SK-N-SH (cell line): ENCODE measurements at regions not wholly inside any gene's neighbourhood (a gene's known extent, or its start where the extent isn't known, plus 50 kb on each side); places are given as distances from the start of the nearest gene placed in this dataset.

Experiments used
- CTCF ChIA-PET: fragments of 300-600, 350-600 bp; formaldehyde crosslinking; extraction: SDS; loops from one replicate; lab custom pipeline; 2021; lab: Yijun Ruan, JAX
- POLR2A ChIA-PET: fragments of 350-600 bp; sonication (Branson Sonifier 250); formaldehyde crosslinking; extraction: SDS; loops from one replicate; lab custom pipeline; 2020; ENCODE audit warnings: antibody characterized with exemption, inconsistent platforms; lab: Yijun Ruan, JAX
- DNase-seq: peaks from one replicate; pipeline ENCODE4 v3.0.0; 2012
- H2AFZ ChIP-seq: fragments of 200-600 bp; sonication (generic); 2 replicates; pipeline ENCODE4 v1.8.1; 2016; ENCODE audit warnings: antibody characterized with exemption, mild to moderate bottlenecking, low read depth
- H3F3A ChIP-seq: fragments of 200-600 bp; sonication (generic); replicated peaks from 2 replicates; pipeline ENCODE3; 2016; ENCODE audit warnings: antibody characterized with exemption, mild to moderate bottlenecking; ENCODE audit not compliant: insufficient read depth
- H3K27ac ChIP-seq, 2 experiments: fragments of 200-500 bp in 1 of 2; fragments of 200-600 bp in 1 of 2; sonication (Bioruptor generic) in 1 of 2; sonication (generic), shearing (Covaris generic) in 1 of 2; 2 replicates each; pipeline versions ENCODE4 v1.5.1 to v1.6.1; 2014 to 2016; ENCODE audit warnings: low read depth in 2 of 2, inconsistent platforms in 1 of 2, low read length in 1 of 2, mild to moderate bottlenecking in 1 of 2, mixed read lengths in 1 of 2
- H3K27me3 ChIP-seq: fragments of 200-600 bp; sonication (generic), shearing (Covaris generic); 2 replicates; pipeline ENCODE4 v1.6.1; 2016; ENCODE audit warnings: mixed run types; ENCODE audit not compliant: insufficient read depth
- H3K36me3 ChIP-seq, 2 experiments: fragments of 200-500 bp in 1 of 2; fragments of 200-600 bp in 1 of 2; sonication (Bioruptor generic) in 1 of 2; sonication (generic) in 1 of 2; replicated peaks in 1 of 2; 2 replicates each; pipeline versions ENCODE3 to v1.5.1; 2014 to 2016; ENCODE audit warnings: low read length in 1 of 2, mild to moderate bottlenecking in 1 of 2; ENCODE audit not compliant: insufficient read depth in 2 of 2, control insufficient read depth in 1 of 2
- H3K4me1 ChIP-seq, 2 experiments: fragments of 200-500 bp in 1 of 2; fragments of 200-600 bp in 1 of 2; sonication (Bioruptor generic) in 1 of 2; sonication (generic), shearing (Covaris generic) in 1 of 2; 2 replicates each; pipeline versions ENCODE4 v1.5.1 to v1.6.1; 2014 to 2016; ENCODE audit warnings: low read depth in 1 of 2, low read length in 1 of 2, mixed run types in 1 of 2; ENCODE audit not compliant: insufficient read depth in 2 of 2, control insufficient read depth in 1 of 2
- H3K4me2 ChIP-seq: fragments of 200-600 bp; sonication (generic), shearing (Covaris generic); 2 replicates; pipeline ENCODE4 v1.6.1; 2017; ENCODE audit warnings: mixed run types
- H3K4me3 ChIP-seq, 2 experiments: fragments of 200-500 bp in 1 of 2; fragments of 200-600 bp in 1 of 2; sonication (Bioruptor generic) in 1 of 2; sonication (generic), shearing (Covaris generic) in 1 of 2; 2 replicates each; pipeline versions ENCODE4 v1.5.1 to v1.8.1; 2014 to 2016; ENCODE audit warnings: low read depth in 2 of 2, inconsistent platforms in 1 of 2, low read length in 1 of 2, mild to moderate bottlenecking in 1 of 2, mixed read lengths in 1 of 2, moderate library complexity in 1 of 2
- H3K79me2 ChIP-seq: fragments of 200-600 bp; sonication (generic); 2 replicates; pipeline ENCODE4 v1.8.1; 2017; ENCODE audit warnings: mild to moderate bottlenecking; ENCODE audit not compliant: insufficient read depth
- H3K9ac ChIP-seq: fragments of 200-600 bp; sonication (generic); 2 replicates; pipeline ENCODE4 v1.6.1; 2017; ENCODE audit warnings: mixed run types
- H3K9me2 ChIP-seq: fragments of 200-600 bp; sonication (generic); 2 replicates; pipeline ENCODE4 v1.6.1; 2017; ENCODE audit warnings: mixed run types
- H3K9me3 ChIP-seq: fragments of 200-600 bp; sonication (generic); 2 replicates; pipeline ENCODE4 v1.6.1; 2017; ENCODE audit warnings: mixed run types, mild to moderate bottlenecking, moderate library complexity
- H4K20me1 ChIP-seq: fragments of 200-600 bp; sonication (generic); 2 replicates; pipeline ENCODE4 v1.6.1; 2017; ENCODE audit warnings: mild to moderate bottlenecking, mixed run types; ENCODE audit not compliant: insufficient read depth
- FOXM1 ChIP-seq: IDR thresholded peaks from 2 replicates; pipeline ENCODE4 v1.4.0; 2012; ENCODE audit warnings: low read depth, mild to moderate bottlenecking
- GABPA ChIP-seq: IDR thresholded peaks from 2 replicates; pipeline ENCODE4 v1.4.0; 2012; ENCODE audit warnings: low read depth, mild to moderate bottlenecking
- GATA2 ChIP-seq: sonication (generic); formaldehyde crosslinking; IDR thresholded peaks from 2 replicates; pipeline ENCODE4 v1.5.0; 2020; ENCODE audit warnings: mild to moderate bottlenecking, missing genetic modification reagents
- JUND ChIP-seq: IDR thresholded peaks from 2 replicates; pipeline ENCODE4 v1.4.0; 2012
- MXI1 ChIP-seq: IDR thresholded peaks from 2 replicates; pipeline ENCODE4 v1.6.1; 2012; ENCODE audit warnings: mild to moderate bottlenecking, low read depth, low read length, improper control_type of control experiment
- NFIC ChIP-seq: IDR thresholded peaks from 2 replicates; pipeline ENCODE4 v1.4.0; 2012; ENCODE audit warnings: borderline replicate concordance
- NRF1 ChIP-seq: IDR thresholded peaks from 2 replicates; pipeline ENCODE4 v1.6.1; 2012; ENCODE audit warnings: low read depth, mild to moderate bottlenecking, low read length
- RCOR1 ChIP-seq: fragments of 150-350 bp; IDR thresholded peaks from 2 replicates; pipeline ENCODE4 v1.6.1; 2017; ENCODE audit warnings: antibody characterized with exemption, low read length
- SIN3A ChIP-seq: IDR thresholded peaks from 2 replicates; pipeline ENCODE4 v1.6.1; 2012; ENCODE audit warnings: low read depth, mild to moderate bottlenecking, low read length, moderate library complexity, borderline replicate concordance
- SMC3 ChIP-seq: IDR thresholded peaks from 2 replicates; pipeline ENCODE4 v1.6.1; 2012; ENCODE audit warnings: low read depth, low read length, improper control_type of control experiment
- TAF1 ChIP-seq: IDR thresholded peaks from 2 replicates; pipeline ENCODE4 v1.6.1; 2012; ENCODE audit warnings: low read depth, mild to moderate bottlenecking, low read length, moderate library complexity, borderline replicate concordance
- TCF12 ChIP-seq: IDR thresholded peaks from 2 replicates; pipeline ENCODE4 v1.4.0; 2012
- TEAD4 ChIP-seq: IDR thresholded peaks from 2 replicates; pipeline ENCODE4 v1.4.0; 2012; ENCODE audit warnings: mild to moderate bottlenecking, borderline replicate concordance; ENCODE audit not compliant: insufficient read depth
- YY1 ChIP-seq: IDR thresholded peaks from 2 replicates; pipeline ENCODE4 v1.4.0; 2012; ENCODE audit warnings: low read depth, mild to moderate bottlenecking
- whole genome bisulfite sequencing: methylation state at CpG from one replicate; pipeline ENCODE4 v1.1.6; 2017; ENCODE audit warnings: low lambda C conversion rate; 5-methylcytosine and 5-hydroxymethylcytosine counted together
- TF ChIP-seq, protein P1 (sequence below): fragments of 150-350 bp; IDR thresholded peaks from 2 replicates; pipeline ENCODE4 v1.6.1; 2017; ENCODE audit warnings: antibody characterized with exemption, low read length, low read depth, borderline replicate concordance
- TF ChIP-seq, protein P2 (sequence below): IDR thresholded peaks from 2 replicates; pipeline ENCODE4 v1.4.0; 2012; ENCODE audit warnings: low read depth, borderline replicate concordance
- TF ChIP-seq, protein P3 (sequence below): fragments of 150-350 bp; IDR thresholded peaks from 2 replicates; pipeline ENCODE4 v1.6.1; 2016; ENCODE audit warnings: mild to moderate bottlenecking, low read depth, low read length

DNA sequence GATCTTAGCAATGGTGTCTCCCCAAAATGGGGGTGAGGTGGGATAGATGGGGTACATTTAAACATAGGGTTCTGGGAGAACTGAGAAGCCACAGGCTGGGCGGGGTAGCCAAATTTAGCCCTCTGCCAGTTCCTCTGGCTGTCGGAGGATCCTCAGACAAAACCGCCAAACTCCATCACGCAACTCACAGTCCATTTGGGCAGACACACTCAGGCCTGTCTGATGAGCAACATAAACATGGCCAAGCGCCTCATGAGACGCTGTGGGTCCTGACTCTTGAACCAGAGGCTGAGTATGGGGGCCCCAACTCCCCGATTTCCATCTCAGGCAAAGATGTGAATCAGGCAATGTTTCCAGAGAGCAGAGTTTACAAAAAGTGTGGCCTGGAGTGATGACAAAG is 162.3 kb downstream of the FGF18 start (continued):
- TF ChIP-seq FOXM1, result no peak
- TF ChIP-seq, protein P1, sequence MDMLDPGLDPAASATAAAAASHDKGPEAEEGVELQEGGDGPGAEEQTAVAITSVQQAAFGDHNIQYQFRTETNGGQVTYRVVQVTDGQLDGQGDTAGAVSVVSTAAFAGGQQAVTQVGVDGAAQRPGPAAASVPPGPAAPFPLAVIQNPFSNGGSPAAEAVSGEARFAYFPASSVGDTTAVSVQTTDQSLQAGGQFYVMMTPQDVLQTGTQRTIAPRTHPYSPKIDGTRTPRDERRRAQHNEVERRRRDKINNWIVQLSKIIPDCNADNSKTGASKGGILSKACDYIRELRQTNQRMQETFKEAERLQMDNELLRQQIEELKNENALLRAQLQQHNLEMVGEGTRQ, result no peak

DNA sequence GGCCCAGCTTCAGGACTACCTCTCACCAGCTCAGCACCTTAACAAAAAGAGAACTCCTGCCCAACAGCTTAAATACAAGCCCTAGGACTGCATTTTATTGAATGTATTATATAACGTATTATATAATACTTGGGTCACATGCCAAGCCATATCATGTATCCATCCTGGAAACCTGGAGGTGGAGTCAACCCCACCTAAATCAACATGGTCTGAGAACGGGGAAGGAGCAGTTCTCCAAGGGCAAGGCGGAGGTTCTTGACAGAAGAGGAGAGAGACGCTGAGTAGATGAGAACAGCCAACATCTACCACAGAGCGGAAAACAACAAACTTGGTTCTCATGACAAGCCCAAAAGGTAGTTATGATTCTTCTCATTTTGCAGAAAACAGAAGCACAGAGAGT is 163.4 kb downstream of the FGF18 start:
- Histone ChIP-seq H3K9ac (no peak overlapping the region), H4K20me1 (no peaks in the 10 kb centered on the region), H3K4me2 (no peak overlapping the region), H2AFZ (no peak overlapping the region), H3K9me3 (no peaks in the 10 kb centered on the region), H3K36me3 (no peaks in the 10 kb centered on the region), H3K4me3 (no peak overlapping the region), H3K79me2 (no peaks in the 10 kb centered on the region), H3K27me3 (peaks cover 4% of the 10 kb centered on the region; the same call in 1 of the 2 replicates), H3K4me1 (no peaks in the 10 kb centered on the region), H3K9me2 (no peaks in the 10 kb centered on the region), H3F3A (no peaks in the 10 kb centered on the region), H3K27ac (no peak overlapping the region)
- TF ChIP-seq, protein P1, result no peak
- TF ChIP-seq TCF12, result no peak
- no peak for TF ChIP-seq GATA2
- TF ChIP-seq MXI1, result no peak
- WGBS, result 57% methylated on average over 5 of the region's 5 CpGs
- no peak for DNase-seq
- ChIA-PET POLR2A (no interaction called here), CTCF (no interaction called here)

DNA sequence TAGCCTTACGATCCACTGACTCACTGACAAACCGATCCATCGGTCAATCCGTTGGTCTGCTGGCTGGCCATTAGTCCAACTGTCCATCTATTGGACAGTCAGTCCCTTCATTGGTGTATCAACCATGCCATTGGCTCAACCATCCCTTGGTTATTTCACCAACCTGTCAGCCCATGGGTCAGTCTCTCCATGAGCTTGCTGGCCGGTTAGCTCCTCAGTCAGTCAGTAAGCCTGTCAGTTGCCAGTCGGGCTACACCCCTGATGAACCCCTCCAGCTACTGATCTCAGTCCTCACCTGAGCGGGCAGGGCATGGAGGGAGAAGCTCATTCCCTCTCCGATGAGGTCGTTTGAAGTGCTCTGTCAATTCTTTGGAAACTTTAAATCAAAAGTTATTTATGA is 166.5 kb downstream of the FGF18 start:
- no peak for DNase-seq
- no peak overlapping the region for H3K9ac ChIP-seq
- H3K9me2 ChIP-seq, result no peaks in the 10 kb centered on the region
- no peaks in the 10 kb centered on the region for H3K4me1 ChIP-seq
- H3K4me3 ChIP-seq, result no peak overlapping the region
- H3K79me2 ChIP-seq, result no peaks in the 10 kb centered on the region
- H3K36me3 ChIP-seq, result no peaks in the 10 kb centered on the region
- no peaks in the 10 kb centered on the region for H3F3A ChIP-seq
- WGBS, result 64% methylated on average over 9 of the region's 9 CpGs
- no peak overlapping the region for H3K4me2 ChIP-seq
- no peak overlapping the region for H3K27ac ChIP-seq
- ChIA-PET CTCF (no interaction called here), POLR2A (no interaction called here)
- no peak overlapping the region for H2AFZ ChIP-seq
- H3K27me3 ChIP-seq, result no peaks in the 10 kb centered on the region
- TF ChIP-seq JUND (no peak), SIN3A (no peak), NFIC (no peak), RCOR1 (no peak), GABPA (no peak), SMC3 (no peak), MXI1 (no peak), TAF1 (no peak), TEAD4 (no peak), YY1 (no peak), NRF1 (no peak)
- TF ChIP-seq, protein P2, sequence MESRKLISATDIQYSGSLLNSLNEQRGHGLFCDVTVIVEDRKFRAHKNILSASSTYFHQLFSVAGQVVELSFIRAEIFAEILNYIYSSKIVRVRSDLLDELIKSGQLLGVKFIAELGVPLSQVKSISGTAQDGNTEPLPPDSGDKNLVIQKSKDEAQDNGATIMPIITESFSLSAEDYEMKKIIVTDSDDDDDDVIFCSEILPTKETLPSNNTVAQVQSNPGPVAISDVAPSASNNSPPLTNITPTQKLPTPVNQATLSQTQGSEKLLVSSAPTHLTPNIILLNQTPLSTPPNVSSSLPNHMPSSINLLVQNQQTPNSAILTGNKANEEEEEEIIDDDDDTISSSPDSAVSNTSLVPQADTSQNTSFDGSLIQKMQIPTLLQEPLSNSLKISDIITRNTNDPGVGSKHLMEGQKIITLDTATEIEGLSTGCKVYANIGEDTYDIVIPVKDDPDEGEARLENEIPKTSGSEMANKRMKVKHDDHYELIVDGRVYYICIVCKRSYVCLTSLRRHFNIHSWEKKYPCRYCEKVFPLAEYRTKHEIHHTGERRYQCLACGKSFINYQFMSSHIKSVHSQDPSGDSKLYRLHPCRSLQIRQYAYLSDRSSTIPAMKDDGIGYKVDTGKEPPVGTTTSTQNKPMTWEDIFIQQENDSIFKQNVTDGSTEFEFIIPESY, result no peak
- TF ChIP-seq, protein P3, sequence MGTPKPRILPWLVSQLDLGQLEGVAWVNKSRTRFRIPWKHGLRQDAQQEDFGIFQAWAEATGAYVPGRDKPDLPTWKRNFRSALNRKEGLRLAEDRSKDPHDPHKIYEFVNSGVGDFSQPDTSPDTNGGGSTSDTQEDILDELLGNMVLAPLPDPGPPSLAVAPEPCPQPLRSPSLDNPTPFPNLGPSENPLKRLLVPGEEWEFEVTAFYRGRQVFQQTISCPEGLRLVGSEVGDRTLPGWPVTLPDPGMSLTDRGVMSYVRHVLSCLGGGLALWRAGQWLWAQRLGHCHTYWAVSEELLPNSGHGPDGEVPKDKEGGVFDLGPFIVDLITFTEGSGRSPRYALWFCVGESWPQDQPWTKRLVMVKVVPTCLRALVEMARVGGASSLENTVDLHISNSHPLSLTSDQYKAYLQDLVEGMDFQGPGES, result no peak
- TF ChIP-seq, protein P1, result no peak
- no peaks in the 10 kb centered on the region for H4K20me1 ChIP-seq
- no peaks in the 10 kb centered on the region for H3K9me3 ChIP-seq
